NCI-H146 treated with DMSO at 0.1 percent for 48 hours (cell line): ENCODE measurements at regions not wholly inside any gene's neighbourhood (a gene's known extent, or its start where the extent isn't known, plus 50 kb on each side); places are given as distances from the start of the nearest gene placed in this dataset.
"Not testable (repeated sequence)": the region's sequence is repeated elsewhere in the genome, so short reads cannot be mapped to it uniquely, and the experiment has no call there.

Experiments used
- DNase-seq: peaks from one replicate; lab custom pipeline; 2025; ENCODE audit not compliant: unreplicated experiment; lab: John Stamatoyannopoulos, UW

DNA sequence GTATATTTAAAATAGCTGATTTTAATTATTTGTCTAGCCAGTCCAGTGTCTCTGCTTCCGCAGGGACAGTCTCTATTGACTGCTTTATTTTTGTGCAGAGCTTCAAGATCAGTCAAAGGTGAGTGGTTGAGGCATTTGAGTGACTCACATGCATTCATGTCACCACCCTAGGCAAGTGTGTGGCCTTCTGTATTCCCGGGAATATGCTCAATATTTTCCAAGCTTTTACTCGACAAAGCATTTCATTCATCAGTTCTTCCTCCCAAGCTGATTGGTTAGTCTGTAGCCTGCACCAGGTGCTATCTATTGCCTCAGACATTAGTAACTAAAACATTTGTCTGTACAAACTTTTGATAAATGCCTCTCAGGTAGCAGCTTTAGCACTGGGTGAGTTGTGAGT is 471.5 kb upstream of the NRG3 start:
- no peak for DNase-seq

DNA sequence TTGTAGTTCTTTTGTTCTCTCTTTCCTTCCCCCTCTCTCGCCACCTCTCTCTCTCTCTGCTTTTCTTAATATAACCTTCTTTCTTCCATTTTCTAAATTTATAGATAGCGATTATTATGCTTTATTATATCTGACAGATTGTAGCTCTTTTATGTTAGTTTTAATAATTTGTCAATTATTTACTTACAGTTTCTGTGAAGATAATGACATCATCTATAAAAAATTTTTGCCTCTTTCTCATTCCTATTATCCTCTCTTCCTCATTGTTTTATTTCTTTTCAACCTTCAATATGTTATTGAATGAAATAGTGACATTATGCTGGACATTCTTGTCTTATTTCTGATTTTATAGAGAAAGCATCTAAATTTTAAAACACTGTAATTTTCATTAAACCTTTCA is 469.6 kb upstream of the NRG3 start:
- DNase-seq = no peak

DNA sequence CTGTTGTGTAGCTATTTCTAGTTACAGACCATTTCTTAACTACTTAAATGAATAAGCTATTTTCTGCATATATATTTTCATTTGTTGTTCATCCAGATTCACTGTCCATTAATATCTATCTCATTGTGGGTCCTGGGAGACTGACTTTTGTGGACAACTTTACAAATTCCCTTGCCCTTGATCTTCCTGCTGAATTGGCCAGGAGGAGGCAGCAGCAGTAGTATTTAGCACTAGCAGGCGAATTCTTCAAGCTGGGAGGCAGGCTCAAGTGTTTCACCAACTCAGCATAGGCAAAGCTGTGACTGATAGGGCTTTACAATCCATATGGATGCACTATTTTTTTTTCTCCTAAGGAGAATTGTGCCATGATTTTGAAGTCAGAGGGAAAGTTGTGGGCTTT is 461.0 kb upstream of the NRG3 start:
- no peak for DNase-seq

DNA sequence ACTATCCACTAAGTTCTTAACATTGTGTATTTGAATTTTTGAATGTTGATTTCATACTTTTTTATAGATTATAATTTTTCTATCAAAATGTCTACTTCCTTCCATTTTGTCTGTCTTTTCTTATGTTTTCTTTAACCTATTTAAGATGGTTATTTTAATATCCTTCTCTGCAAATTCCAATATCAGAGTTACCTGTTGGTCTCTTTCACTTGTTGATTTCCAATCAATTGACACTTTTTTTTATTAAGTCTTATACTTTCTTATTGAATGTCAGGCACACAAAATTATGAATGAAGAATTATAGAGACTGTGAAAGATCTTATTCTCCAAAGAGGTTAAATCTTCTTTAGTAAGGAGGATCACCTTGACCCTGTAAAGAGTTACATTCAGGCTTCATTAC is 448.3 kb upstream of the NRG3 start:
- no peak for DNase-seq

DNA sequence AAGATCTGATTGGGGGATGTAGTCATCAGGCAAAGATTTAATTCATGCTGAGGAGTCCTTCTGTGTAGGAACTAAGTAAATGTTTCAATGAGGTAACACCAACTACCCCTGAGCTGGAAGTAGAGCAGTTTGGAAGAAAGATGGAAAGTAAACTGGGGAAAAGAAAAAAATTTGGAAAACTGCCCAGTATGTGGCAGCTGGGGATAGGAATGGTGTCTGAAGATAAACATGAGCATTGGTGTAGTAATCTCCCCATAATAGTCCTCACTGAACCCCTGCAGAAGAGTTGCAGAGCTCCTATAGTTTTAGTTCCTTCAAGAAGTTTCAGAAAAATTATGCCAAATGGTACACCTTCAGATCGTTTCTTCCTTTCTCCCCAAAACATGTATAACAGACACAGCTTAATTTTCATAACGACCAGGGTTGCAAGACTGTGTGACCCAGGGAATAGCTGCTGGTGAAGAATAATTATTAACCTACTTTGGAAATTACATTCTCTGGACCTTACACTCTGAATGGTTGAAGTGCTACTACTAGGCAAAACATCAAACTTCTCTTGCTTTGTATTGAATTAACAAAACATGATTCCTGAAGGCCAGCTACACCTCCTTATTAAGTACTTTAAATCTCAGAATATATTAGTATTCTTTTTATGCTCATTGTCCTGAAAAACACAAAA is 446.4 kb upstream of the NRG3 start:
- DNase-seq = no peak

DNA sequence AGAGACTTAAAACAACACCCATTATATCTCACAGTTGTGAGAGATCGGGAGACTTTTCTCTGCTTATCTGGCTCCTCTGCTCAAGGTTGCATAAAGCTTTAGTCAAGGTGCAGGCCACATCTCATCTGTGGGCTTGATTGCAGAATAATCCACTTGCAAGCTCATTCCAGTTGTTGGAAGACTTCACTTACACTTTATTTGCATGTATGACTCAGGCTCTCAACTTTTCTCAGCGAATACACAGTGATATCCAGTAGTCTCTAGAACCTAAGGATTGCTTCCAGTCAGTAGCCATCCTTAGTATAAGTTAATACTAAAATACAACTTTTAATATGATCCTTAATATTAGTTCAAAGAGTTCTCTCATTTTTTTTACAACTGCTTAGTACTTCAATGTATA is 435.5 kb upstream of the NRG3 start:
- DNase-seq = no peak

DNA sequence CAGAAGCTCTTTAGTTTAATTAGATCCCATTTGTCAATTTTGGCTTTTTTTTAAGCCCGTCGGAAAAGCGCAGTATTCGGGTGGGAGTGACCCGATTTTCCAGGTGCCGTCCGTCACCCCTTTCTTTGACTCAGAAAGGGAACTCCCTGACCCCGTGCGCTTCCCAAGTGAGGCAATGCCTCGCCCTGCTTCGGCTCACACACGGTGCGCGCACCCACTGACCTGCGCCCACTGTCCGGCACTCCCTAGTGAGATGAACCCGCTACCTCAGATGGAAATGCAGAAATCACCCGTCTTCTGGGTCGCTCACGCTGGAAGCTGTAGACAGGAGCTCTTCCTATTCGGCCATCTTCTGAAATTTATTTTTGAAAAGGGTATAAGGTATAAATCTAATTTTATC is 433.4 kb upstream of the NRG3 start:
- DNase-seq = not testable (repeated sequence)

DNA sequence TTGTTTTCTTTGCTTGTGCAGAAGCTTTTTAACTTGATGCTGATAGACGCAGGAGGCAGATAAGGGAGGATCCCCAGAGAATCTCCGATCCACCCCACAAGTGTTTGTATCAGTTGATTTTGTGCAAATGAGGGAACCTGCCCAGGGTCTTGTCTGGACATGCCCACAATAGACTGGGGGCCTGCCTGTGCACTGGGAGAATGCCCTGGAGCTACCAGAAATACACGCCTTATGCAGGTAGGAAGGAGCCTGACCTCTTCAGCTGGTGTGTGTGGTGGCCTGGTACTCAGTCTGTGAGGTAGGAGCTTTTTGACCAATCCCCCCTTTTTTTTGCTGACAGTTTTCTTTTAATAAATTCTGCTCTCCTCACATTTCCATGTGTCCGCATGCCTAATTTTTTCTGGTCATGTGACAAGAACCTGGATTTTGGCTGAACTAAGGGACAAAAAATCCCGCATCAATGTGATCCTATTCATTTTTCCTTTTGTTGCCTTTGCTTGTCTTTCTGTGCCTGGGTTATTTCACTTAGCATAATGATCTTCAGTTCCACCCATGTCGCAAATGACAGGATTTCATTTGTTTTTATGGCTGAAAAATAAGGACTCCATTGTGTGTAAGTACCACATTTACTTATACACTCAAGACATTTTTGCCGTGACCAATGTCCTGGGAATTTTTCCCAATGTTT is 430.6 kb upstream of the NRG3 start:
- no peak for DNase-seq

DNA sequence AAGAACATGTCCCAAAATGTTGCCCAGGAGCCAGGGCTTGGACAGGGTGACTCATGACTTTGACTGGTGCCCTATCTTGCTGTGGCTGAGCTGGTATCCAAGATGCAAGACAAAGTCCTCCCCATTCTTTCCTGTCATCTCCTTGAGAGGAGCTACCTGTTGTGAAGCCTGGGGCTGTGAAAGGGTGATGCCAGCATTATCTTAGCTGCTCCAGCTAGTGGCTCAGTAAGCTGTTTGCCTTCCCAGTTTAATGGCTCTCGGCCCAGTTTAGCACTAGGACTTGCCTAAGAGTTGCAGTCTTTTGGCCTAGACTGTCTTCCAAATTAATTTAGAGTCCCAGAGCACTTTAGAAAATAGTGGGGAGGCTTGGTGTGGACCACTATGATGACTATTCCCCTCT is 424.3 kb upstream of the NRG3 start:
- no peak for DNase-seq

DNA sequence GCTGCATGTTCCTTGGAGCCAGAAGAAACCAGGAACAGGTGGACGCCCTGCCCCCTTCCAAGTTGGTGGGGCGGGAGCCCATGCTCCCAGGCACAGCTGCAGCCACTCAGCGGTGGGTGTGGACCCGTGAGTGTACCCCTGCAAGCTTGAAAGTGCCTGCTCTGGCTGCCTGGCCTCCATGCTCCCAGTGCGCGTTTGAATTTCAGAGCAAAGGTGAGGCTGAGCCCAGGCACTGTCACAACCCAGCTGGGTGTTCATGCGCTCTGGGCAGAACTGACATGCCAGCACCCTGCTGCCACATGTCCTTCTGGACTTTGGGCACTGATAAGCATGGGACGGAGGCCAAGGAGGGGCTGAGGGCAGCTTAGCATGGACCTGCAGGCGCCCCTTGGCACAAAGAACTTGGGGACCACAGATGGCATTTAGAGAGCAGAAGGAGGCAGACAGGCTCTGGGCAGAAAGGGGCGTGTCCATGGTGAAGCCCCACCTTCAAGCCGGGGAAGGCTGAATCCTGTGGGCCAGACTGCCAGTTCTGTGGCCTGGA is 402.0 kb upstream of the NRG3 start:
- no peak for DNase-seq

DNA sequence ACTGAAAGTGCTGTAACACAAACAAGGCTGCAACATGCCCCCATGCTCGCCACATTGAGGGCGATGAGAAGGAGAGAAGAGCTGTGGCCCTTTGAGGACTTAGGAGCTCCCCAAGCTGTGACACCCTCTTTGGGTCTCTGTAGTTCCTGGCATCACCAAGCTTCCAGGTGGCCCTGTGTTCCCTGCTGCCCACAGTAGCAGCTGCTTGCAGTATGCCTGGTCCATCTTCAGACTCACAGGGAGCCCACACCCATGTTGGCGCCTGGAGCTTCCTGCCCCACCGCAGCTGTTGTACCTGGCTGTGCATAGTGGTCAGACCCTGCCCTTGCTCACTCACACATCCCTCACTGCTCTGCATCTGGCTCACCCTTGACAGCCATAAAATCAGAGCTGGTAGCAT is 401.2 kb upstream of the NRG3 start:
- no peak for DNase-seq

DNA sequence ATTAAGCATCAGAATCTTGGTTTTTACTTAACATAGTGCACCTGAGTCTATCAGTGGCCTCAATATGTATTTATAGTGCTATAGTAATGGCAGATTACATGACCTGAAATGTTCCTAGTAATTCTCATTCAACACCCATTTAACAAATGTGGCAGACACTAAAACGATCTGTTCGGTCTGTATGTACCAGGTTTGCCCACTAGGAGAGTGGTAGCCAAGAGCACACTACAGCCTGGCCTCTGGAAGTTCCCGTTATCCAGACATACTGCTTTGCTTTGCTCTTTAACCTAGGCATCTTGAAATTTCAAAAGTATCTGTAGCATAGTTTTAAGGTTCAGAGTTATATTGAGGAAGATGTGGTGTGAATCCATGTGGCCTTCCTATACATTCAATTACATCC is 395.7 kb upstream of the NRG3 start:
- DNase-seq = no peak

DNA sequence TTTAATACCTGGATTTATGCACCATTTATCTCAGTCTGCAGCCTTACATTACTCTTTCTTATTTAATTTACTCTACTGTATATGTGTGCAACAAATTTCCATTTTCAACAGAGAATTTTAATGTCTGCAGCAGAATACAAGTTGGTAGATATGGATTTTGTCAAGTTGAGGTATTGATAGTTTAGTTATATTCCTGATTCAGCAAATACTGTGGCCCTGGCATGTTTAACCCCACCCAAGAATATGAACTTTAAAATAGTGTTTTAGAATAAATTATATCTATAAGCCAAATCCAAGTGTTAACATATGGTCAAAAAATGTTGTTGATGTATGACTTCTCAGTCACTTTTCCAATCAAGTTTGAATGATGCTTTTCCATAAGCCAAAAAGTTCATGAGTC is 378.4 kb upstream of the NRG3 start:
- DNase-seq = no peak

DNA sequence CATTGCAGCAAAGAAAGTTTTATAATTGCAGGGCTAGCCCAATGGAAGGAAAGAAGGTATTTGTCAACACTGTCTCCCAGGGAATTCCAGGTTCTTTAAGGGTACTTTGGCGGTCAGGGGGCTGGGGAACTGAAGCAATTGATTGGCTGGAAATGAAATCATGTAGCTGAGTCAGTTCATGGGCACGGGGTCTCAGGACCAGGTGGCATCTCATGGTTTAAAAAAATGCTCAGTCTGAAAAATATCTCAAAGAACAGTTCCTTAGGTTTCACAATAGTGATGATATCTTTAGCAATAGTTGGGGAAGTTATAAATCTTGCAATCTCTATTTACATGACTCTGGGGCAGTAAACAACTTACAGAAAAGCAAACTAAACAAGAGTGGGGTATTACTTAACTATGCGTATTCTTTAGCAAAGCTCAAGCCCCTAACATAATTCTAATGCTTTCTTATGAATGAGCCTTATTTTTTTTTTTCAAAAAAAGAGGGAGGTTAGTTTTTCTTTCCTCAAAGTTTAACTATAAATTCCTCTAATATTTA is 376.9 kb upstream of the NRG3 start:
- DNase-seq = no peak

DNA sequence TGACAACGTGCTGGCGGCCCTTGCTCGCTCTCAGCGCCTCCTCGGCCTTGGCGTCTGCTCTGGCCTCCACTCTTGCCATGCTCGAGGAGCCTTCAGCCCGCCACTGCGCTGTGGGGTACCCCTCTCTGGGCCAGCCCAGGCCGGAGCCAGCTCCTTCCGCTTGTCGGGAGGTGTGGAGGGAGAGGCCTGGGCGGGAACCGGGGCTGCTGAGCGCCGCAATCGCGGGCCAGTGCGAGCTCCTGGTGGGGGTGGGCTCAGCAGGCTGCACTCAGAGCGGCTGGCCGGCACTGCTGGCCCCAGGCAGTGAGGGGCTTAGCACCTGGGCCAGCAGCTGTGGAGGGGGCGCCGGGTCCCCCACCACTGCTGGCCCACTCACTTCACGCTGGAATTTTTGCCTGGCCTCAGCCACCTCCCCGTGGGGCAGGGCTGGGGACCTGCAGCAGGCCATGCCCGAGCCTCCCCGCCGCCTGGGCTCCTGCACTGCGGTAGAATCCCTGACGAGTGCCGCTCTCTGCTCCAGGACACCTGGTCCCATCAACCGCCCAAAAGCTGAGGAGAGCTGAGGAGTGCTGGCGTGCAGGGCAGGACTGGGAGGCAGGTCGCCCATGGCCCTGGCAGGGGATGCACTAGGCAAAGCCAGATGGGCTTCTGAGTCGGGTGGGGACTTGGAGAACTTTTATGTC is 372.2 kb upstream of the NRG3 start:
- no peak for DNase-seq

DNA sequence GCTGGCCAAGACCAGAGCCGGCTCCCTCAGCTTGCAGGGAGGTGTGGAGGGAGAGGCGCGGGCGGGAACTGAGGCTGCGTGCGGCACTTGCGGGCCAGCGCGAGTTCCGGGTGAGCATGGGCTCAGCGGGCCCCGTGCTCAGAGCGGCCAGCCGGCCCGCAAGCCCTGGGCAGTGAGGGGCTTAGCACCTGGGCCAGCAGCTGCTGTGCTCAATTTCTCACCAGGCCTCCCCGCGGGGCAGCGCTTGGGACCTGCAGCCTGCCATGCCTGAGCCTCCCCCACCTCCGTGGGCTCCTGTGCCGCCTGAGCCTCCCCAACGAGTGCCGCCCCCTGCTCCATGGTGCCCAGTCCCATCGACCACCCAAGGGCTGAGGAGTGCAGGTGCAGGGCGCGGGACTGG is 369.2 kb upstream of the NRG3 start:
- DNase-seq = not testable (repeated sequence)

DNA sequence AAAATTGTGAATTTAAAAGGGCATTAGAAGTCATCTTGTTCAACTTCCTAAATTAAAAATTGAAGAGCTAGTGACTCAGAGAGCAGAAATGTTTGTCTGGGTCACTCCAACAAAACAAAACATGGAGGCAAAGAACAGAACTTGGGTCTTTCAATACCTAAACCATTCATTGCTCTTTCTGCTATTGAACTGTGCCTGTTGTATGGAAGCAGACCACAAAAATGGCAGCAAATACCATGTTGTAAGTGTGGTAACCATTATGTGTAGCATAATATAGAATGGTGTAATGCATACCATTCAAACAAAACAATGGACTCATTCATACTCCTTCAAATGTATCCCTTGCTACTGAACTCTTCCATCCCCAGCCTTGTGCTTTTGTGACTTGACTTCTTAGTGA is 360.2 kb upstream of the NRG3 start:
- DNase-seq = no peak

DNA sequence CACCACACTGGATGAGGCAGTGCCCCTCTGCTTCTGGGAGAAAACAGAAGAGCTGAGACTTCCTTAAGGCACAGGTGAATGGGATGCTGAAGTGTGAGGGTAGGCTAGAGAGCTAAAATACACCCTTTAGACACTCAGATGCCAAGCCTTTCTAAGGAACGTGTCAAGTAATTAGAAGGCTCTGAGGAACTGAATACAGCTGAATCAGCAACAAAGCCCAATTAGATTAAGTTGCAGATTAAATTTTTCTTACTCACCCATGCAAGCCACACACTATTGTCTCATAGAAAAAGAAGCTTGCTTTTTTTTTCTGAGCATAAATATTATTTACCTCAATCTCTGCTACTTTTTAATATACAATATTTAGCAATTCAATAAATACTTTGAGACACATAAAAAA is 354.3 kb upstream of the NRG3 start:
- no peak for DNase-seq

DNA sequence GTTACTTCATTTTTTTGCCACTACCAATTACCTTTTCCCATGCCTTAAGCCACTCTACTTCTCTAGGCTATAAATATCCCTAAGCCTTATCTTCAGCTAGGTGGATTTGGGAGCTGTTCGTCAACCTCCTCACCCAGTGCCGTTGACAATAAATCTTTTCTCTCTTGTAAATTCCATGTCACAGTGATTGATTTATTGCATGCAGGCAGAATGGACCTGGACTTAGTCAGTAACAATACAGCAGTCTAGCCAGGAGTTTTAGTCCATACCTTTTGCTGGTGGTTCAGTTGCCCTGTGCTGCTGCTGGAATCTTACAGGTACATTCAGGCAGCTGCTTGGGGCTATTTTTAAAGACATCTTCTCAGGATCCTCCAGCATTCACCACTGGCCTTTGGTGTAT is 350.5 kb upstream of the NRG3 start:
- DNase-seq = no peak

DNA sequence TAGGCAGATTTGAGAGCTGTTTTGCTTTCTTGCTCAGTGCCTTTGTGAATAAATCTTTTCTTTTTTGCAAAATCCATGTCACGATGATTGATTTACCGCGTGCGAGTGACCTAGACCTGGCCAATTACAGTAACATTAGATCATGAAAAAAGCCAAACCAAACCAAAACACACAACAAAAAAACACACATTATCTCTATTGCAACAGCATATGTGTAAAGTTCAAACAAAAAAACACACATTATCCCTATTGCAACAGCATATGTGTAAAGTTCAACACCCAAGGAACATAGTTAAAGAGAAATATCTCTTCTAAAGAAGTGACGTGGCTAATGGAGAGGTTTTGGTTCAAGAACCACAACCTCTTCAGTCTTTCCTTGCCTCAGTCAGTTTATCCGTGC is 342.6 kb upstream of the NRG3 start:
- DNase-seq = no peak

DNA sequence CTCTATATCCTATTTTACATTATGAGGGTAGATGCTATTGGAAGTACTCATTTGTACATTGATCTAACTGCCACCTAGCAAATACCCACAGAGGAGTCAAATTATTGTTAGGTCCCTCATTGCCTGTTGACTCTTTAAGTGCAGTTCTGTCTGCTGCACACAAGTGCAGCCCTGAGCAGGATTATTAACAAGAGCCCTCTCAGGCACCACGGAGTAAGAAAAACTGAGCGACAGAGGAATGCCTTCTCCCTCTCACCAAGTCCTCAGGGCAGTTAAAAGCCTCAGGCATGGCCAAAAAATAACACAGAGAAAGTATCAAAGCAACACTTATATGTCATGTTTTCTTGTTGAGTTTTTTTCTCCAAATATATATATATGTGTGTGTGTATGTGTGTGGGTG is 340.0 kb upstream of the NRG3 start:
- no peak for DNase-seq

DNA sequence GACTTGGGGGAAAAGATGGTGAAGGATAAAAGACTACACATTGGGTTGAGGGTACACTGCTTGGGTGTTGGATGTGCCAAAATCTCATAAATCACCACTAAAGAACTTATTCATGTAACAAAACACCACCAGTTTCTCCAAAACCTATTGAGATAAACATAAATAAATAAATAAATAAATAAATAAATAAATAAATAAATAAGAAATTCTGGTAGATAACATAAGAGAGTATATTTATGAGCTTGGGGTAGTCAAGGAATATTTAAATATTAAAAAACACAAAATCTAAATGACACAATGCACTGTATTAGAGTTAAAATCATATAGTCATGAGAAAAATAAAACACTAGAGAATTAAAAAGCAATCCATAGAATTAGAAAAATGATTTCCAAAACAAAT is 333.5 kb upstream of the NRG3 start:
- no peak for DNase-seq
